GM12878 (cell line): ENCODE measurements at regions not wholly inside any gene's neighbourhood (a gene's known extent, or its start where the extent isn't known, plus 50 kb on each side); places are given as distances from the start of the nearest gene placed in this dataset.

Source experiments
- ATAC-seq: fragments of 200-7000 bp; cut with Tn5 transposase; 3 replicates; pipeline ENCODE4 v1.9.1; 2020; ENCODE audit warnings: mild to moderate bottlenecking, moderate library complexity
- BruUV-seq: library from RNA; stranded (reverse); fragments of 400-500 nt; replicated peaks from 2 replicates; lab custom pipeline; 2021; lab: Mats Ljungman, UMichigan
- CTCF ChIA-PET: fragments of 300-600 bp; sonication (Branson Sonifier 250); formaldehyde crosslinking; extraction: SDS; loops from one replicate; lab custom pipeline; 2021; ENCODE audit warnings: inconsistent platforms; lab: Yijun Ruan, JAX
- POLR2A ChIA-PET: fragments of 350-600 bp; formaldehyde crosslinking; extraction: SDS; loops from one replicate; lab custom pipeline; 2021; ENCODE audit warnings: inconsistent platforms; lab: Charles Lee
- RAD21 ChIA-PET: fragments of 300-600 bp; sonication (Branson Sonifier 250); formaldehyde crosslinking; loops from one replicate; lab custom pipeline; 2023; ENCODE audit warnings: antibody characterized with exemption; ENCODE audit not compliant: unreplicated experiment; lab: Charles Lee
- SMC1A ChIA-PET: fragments of 300-600 bp; sonication (Branson Sonifier 250); formaldehyde crosslinking; loops from one replicate; lab custom pipeline; 2023; ENCODE audit not compliant: unreplicated experiment, uncharacterized antibody; lab: Charles Lee
- DNase-seq: peaks from one replicate; pipeline ENCODE4 v3.0.0-alpha.2; 2011; ENCODE audit warnings: low read depth, low spot score
- FAIRE-seq: peaks from 3 replicates; lab custom pipeline; 2011; peaks lifted over from hg19 to GRCh38; lab: Jason Lieb, UNC
- H2AFZ ChIP-seq: 2 replicates; pipeline ENCODE4 v1.6.0; 2011; ENCODE audit warnings: low read depth, low read length, control low read depth; ENCODE audit not compliant: control insufficient read depth
- H3K27ac ChIP-seq: 2 replicates; pipeline ENCODE4 v1.5.1; 2011; ENCODE audit warnings: control low read depth; ENCODE audit not compliant: control insufficient read depth, insufficient read depth
- H3K27me3 ChIP-seq, 2 experiments: replicated peaks in 1 of 2; 2 replicates each; pipeline versions ENCODE4 v1.6.0 to v1.6.1; 2011; ENCODE audit warnings: low read length in 1 of 2; ENCODE audit not compliant: control insufficient read depth in 2 of 2, insufficient read depth in 2 of 2
- H3K36me3 ChIP-seq, 2 experiments: 2 replicates each; pipeline ENCODE4 v1.5.1; 2011; ENCODE audit warnings: low read length in 1 of 2; ENCODE audit not compliant: control insufficient read depth in 2 of 2, insufficient read depth in 2 of 2
- H3K4me1 ChIP-seq: 2 replicates; pipeline ENCODE4 v1.6.1; 2011; ENCODE audit warnings: mild to moderate bottlenecking, low read length, moderate library complexity, mixed read lengths; ENCODE audit not compliant: control insufficient read depth, insufficient read depth
- H3K4me2 ChIP-seq: 2 replicates; pipeline ENCODE4 v1.6.0; 2011; ENCODE audit warnings: control low read depth; ENCODE audit not compliant: control insufficient read depth, insufficient read depth
- H3K4me3 ChIP-seq: fragments of 200-600 bp; sonication (generic); 2 replicates; pipeline ENCODE4 v1.5.1; 2016
- H3K79me2 ChIP-seq: 2 replicates; pipeline ENCODE4 v1.6.0; 2011; ENCODE audit warnings: low read length; ENCODE audit not compliant: control insufficient read depth, insufficient read depth
- H3K9ac ChIP-seq: 2 replicates; pipeline ENCODE4 v1.8.0; 2011; ENCODE audit warnings: low read length, control low read depth, mixed read lengths; ENCODE audit not compliant: control insufficient read depth, insufficient read depth
- H3K9me3 ChIP-seq: replicated peaks from 3 replicates; pipeline ENCODE4 v1.5.1; 2011; ENCODE audit warnings: mild to moderate bottlenecking, low read length; ENCODE audit not compliant: control insufficient read depth, insufficient read depth
- H4K20me1 ChIP-seq: 2 replicates; pipeline ENCODE4 v1.6.0; 2011; ENCODE audit not compliant: control insufficient read depth, insufficient read depth
- BCLAF1 ChIP-seq: fragments of 450-650 bp; IDR thresholded peaks from 2 replicates; pipeline ENCODE4 v1.6.1; 2017; ENCODE audit warnings: antibody characterized with exemption, mild to moderate bottlenecking, moderate library complexity
- CHD2 ChIP-seq: IDR thresholded peaks from 2 replicates; pipeline ENCODE4 v1.6.1; 2011; ENCODE audit warnings: low read depth, low read length, improper control_type of control experiment, borderline replicate concordance
- CREB1 ChIP-seq: IDR thresholded peaks from 2 replicates; pipeline ENCODE4 v1.6.1; 2012; ENCODE audit warnings: low read depth, mild to moderate bottlenecking, inconsistent platforms
- ELK1 ChIP-seq: IDR thresholded peaks from 2 replicates; pipeline ENCODE4 v1.6.1; 2012; ENCODE audit warnings: low read depth, low read length, improper control_type of control experiment
- HCFC1 ChIP-seq: fragments of 150-350 bp; IDR thresholded peaks from 2 replicates; pipeline ENCODE4 v1.6.1; 2014; ENCODE audit warnings: low read length
- IKZF2 ChIP-seq, 2 experiments: fragments of 450-650 bp; IDR thresholded peaks; 2 replicates each; pipeline ENCODE4 v1.6.1; 2017; ENCODE audit warnings: mild to moderate bottlenecking in 2 of 2, moderate library complexity in 2 of 2
- MEF2A ChIP-seq: IDR thresholded peaks from 2 replicates; pipeline ENCODE4 v1.6.1; 2011; ENCODE audit warnings: low read depth, mild to moderate bottlenecking, low read length, moderate library complexity; ENCODE audit not compliant: insufficient read depth
- RAD51 ChIP-seq: fragments of 450-650 bp; IDR thresholded peaks from 2 replicates; pipeline ENCODE4 v1.6.1; 2016; ENCODE audit warnings: moderate library complexity, mild to moderate bottlenecking, inconsistent platforms
- SREBF1 ChIP-seq: IDR thresholded peaks from 2 replicates; pipeline ENCODE4 v1.6.1; 2012; ENCODE audit warnings: mild to moderate bottlenecking, low read length
- TARDBP ChIP-seq: IDR thresholded peaks from 2 replicates; pipeline ENCODE4 v1.6.1; 2016; ENCODE audit warnings: borderline replicate concordance
- ZSCAN29 ChIP-seq: fragments of 450-650 bp; IDR thresholded peaks from 2 replicates; pipeline ENCODE4 v1.6.1; 2017; ENCODE audit warnings: mild to moderate bottlenecking, moderate library complexity
- whole genome bisulfite sequencing: methylation state at CpG from one replicate; pipeline ENCODE4 v1.1.6; 2016; ENCODE audit warnings: low lambda C conversion rate; ENCODE audit not compliant: insufficient replicate concordance, insufficient coverage; ENCODE audit errors: missing lambda C conversion rate; 5-methylcytosine and 5-hydroxymethylcytosine counted together
- in situ Hi-C: fragments of 300-500 bp; cut with MboI; formaldehyde crosslinking; loops from 9 replicates; pipeline ENCODE4 v1.14.3; 2018; ENCODE audit warnings: mixed read lengths
- intact Hi-C: fragments of 100-400 bp; cut with micrococcal nuclease; formaldehyde crosslinking; loops from one replicate; pipeline ENCODE4 v1.14.2; 2022; ENCODE audit not compliant: unreplicated experiment
- TF ChIP-seq, protein P1 (sequence below): fragments of 450-650 bp; formaldehyde crosslinking; IDR thresholded peaks from 2 replicates; pipeline ENCODE4 v1.4.0; 2022; ENCODE audit warnings: mild to moderate bottlenecking, moderate library complexity
- TF ChIP-seq, protein P2 (sequence below): fragments of 450-650 bp; IDR thresholded peaks from 2 replicates; pipeline ENCODE4 v1.6.1; 2017; ENCODE audit warnings: low read depth, mild to moderate bottlenecking, moderate library complexity

DNA sequence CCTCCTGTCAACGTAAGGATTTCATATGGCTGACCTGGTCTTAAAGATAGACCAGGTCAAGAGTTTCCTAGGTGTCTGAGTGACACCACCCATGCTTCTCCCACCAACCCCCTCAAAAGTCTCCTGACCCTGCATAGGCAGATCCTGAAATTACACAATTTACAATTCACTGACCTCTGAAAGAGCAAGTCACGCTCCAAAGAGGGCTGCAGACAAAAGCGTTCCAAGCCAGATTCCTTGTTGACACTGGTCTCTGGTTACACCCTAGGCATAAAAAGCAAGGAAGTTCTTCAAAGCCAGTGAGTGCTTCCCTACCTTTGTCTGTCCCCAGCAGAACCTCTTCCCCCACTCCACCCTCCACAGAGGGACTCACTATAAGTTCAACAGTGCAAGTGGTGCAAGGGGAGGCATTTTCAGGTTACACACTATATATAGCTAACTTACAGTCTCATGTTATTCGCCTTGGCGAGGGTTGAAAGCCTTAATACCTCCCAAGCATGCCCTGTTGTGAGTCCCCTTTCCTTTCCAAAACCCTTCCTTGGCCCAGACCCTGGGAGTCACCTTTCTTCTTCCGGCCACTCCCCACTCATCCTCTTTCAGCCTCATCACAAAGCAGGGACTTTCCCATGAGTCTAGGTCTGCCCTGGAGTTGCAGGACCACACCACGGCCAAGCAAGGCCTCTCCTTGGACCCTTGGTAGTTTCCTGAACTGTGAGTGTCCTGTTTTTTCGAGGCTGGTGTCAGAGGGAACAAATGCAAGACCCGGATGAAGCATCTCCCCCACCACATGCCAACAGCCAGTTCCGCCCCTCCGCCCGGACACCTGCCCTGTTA is 58.0 kb upstream of the KLF3 start:
- no peak for ATAC-seq
- no peak overlapping the region for H3K4me2 ChIP-seq
- H3K36me3 ChIP-seq = no peaks in the 10 kb centered on the region
- H3K4me3 ChIP-seq = no peak overlapping the region
- no peak for DNase-seq
- no peaks in the 10 kb centered on the region; the same call in 2 of the 3 replicates for H3K9me3 ChIP-seq
- ChIA-PET CTCF (no interaction called here), POLR2A (no interaction called here), RAD21 (no interaction called here), SMC1A (no interaction called here)
- no peaks in the 10 kb centered on the region for H4K20me1 ChIP-seq
- no peak for FAIRE-seq
- H3K27ac ChIP-seq = no peak overlapping the region
- H3K27me3 ChIP-seq = no peaks in the 10 kb centered on the region
- intact Hi-C loops (no loop called here), in situ Hi-C loops (no loop called here)
- H3K4me1 ChIP-seq = no peaks in the 10 kb centered on the region
- BruUV-seq = no TSS peak
- no peak overlapping the region for H3K9ac ChIP-seq
- WGBS = 51% methylated on average over 12 of the region's 12 CpGs
- no peak overlapping the region for H2AFZ ChIP-seq
- H3K79me2 ChIP-seq = no peaks in the 10 kb centered on the region
- no peak for TF ChIP-seq MEF2A
- TF ChIP-seq, protein P1, sequence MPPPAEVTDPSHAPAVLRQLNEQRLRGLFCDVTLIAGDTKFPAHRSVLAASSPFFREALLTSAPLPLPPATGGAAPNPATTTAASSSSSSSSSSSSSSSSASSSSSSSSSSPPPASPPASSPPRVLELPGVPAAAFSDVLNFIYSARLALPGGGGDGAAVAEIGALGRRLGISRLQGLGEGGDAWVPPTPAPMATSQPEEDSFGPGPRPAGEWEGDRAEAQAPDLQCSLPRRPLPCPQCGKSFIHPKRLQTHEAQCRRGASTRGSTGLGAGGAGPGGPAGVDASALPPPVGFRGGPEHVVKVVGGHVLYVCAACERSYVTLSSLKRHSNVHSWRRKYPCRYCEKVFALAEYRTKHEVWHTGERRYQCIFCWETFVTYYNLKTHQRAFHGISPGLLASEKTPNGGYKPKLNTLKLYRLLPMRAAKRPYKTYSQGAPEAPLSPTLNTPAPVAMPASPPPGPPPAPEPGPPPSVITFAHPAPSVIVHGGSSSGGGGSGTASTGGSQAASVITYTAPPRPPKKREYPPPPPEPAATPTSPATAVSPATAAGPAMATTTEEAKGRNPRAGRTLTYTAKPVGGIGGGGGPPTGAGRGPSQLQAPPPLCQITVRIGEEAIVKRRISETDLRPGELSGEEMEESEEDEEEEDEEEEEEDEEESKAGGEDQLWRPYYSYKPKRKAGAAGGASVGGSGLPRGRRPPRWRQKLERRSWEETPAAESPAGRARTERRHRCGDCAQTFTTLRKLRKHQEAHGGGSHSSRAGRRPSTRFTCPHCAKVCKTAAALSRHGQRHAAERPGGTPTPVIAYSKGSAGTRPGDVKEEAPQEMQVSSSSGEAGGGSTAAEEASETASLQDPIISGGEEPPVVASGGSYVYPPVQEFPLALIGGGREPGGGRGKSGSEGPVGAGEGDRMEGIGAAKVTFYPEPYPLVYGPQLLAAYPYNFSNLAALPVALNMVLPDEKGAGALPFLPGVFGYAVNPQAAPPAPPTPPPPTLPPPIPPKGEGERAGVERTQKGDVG (CRISPR knock-in tag) = no peak
- TF ChIP-seq IKZF2 (IDR thresholded peaks at IDR 0.05) = no peak
- TF ChIP-seq HCFC1 = no peak
- no peak for TF ChIP-seq ELK1
- TF ChIP-seq CHD2 = no peak
- TF ChIP-seq TARDBP = no peak
- TF ChIP-seq ZSCAN29 = no peak
- TF ChIP-seq RAD51 = no peak
- TF ChIP-seq, protein P2, sequence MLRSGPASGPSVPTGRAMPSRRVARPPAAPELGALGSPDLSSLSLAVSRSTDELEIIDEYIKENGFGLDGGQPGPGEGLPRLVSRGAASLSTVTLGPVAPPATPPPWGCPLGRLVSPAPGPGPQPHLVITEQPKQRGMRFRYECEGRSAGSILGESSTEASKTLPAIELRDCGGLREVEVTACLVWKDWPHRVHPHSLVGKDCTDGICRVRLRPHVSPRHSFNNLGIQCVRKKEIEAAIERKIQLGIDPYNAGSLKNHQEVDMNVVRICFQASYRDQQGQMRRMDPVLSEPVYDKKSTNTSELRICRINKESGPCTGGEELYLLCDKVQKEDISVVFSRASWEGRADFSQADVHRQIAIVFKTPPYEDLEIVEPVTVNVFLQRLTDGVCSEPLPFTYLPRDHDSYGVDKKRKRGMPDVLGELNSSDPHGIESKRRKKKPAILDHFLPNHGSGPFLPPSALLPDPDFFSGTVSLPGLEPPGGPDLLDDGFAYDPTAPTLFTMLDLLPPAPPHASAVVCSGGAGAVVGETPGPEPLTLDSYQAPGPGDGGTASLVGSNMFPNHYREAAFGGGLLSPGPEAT = no peak
- no peak for TF ChIP-seq BCLAF1
- no peak for TF ChIP-seq CREB1
- TF ChIP-seq SREBF1 = no peak
